H9 (cell line): ENCODE measurements at regions not wholly inside any gene's neighbourhood (a gene's known extent, or its start where the extent isn't known, plus 50 kb on each side); places are given as distances from the start of the nearest gene placed in this dataset.

ENCODE experiments used
- DNase-seq: peaks from one replicate; pipeline ENCODE4 v3.0.0-alpha.2; 2017
- H2AFZ ChIP-seq: one replicate; pipeline ENCODE4 v1.6.1; 2013; ENCODE audit warnings: mild to moderate bottlenecking, low read length, control low read depth, moderate library complexity
- H2AK5ac ChIP-seq: 2 replicates; pipeline ENCODE4 v1.6.1; 2013; ENCODE audit warnings: low read length, control low read depth, mixed read lengths; ENCODE audit not compliant: insufficient read length
- H2BK120ac ChIP-seq: one replicate; pipeline ENCODE4 v1.6.1; 2013; ENCODE audit warnings: low read depth, mild to moderate bottlenecking, low read length, control low read depth, inconsistent platforms; ENCODE audit not compliant: poor library complexity, severe bottlenecking
- H2BK12ac ChIP-seq: 2 replicates; pipeline ENCODE4 v1.6.1; 2013; ENCODE audit warnings: low read length, control low read depth, mixed read lengths, low read depth; ENCODE audit not compliant: insufficient read length
- H2BK15ac ChIP-seq: 2 replicates; pipeline ENCODE4 v1.6.1; 2013; ENCODE audit warnings: low read depth, low read length, control low read depth
- H2BK20ac ChIP-seq: one replicate; pipeline ENCODE4 v1.6.1; 2013; ENCODE audit warnings: low read depth, mild to moderate bottlenecking, low read length, control low read depth, inconsistent platforms; ENCODE audit not compliant: poor library complexity, severe bottlenecking
- H2BK5ac ChIP-seq: 2 replicates; pipeline ENCODE4 v1.6.1; 2013; ENCODE audit warnings: low read length, control low read depth, mixed read lengths; ENCODE audit not compliant: insufficient read length
- H3K14ac ChIP-seq: 2 replicates; pipeline ENCODE4 v1.6.1; 2013; ENCODE audit warnings: low read length, control low read depth; ENCODE audit not compliant: insufficient read depth
- H3K18ac ChIP-seq: 2 replicates; pipeline ENCODE4 v1.6.1; 2013; ENCODE audit warnings: low read depth, mild to moderate bottlenecking, mixed read lengths, low read length, control low read depth; ENCODE audit not compliant: insufficient read length
- H3K23ac ChIP-seq: 2 replicates; pipeline ENCODE4 v1.6.1; 2013; ENCODE audit warnings: low read length, control low read depth, mixed read lengths, low read depth; ENCODE audit not compliant: insufficient read length
- H3K23me2 ChIP-seq: 2 replicates; pipeline ENCODE4 v1.6.1; 2013; ENCODE audit warnings: low read depth, mild to moderate bottlenecking, mixed read lengths, low read length, control low read depth; ENCODE audit not compliant: insufficient read length, poor library complexity, severe bottlenecking
- H3K27ac ChIP-seq: 2 replicates; pipeline ENCODE4 v1.5.1; 2013; ENCODE audit warnings: low read length, control low read depth, mixed read lengths, low read depth; ENCODE audit not compliant: insufficient read length
- H3K27me3 ChIP-seq: 2 replicates; pipeline ENCODE4 v1.6.1; 2013; ENCODE audit warnings: low read length, control low read depth, inconsistent platforms; ENCODE audit not compliant: insufficient read depth
- H3K4ac ChIP-seq: 2 replicates; pipeline ENCODE4 v1.6.1; 2013; ENCODE audit warnings: low read depth, mild to moderate bottlenecking, control low read depth, inconsistent platforms, low read length, moderate library complexity
- H3K4me1 ChIP-seq: 2 replicates; pipeline ENCODE4 v1.6.1; 2013; ENCODE audit warnings: low read length, control low read depth, inconsistent platforms; ENCODE audit not compliant: insufficient read depth
- H3K4me2 ChIP-seq: 2 replicates; pipeline ENCODE4 v1.6.1; 2013; ENCODE audit warnings: low read length, control low read depth, mixed read lengths; ENCODE audit not compliant: insufficient read length, insufficient read depth
- H3K56ac ChIP-seq: 2 replicates; pipeline ENCODE4 v1.6.1; 2013; ENCODE audit warnings: low read depth, mild to moderate bottlenecking, mixed read lengths, low read length, control low read depth; ENCODE audit not compliant: insufficient read length
- H3K79me1 ChIP-seq: 2 replicates; pipeline ENCODE4 v1.6.1; 2013; ENCODE audit warnings: low read depth, mild to moderate bottlenecking, moderate library complexity, low read length, control low read depth, inconsistent platforms; ENCODE audit not compliant: insufficient read depth, poor library complexity, severe bottlenecking
- H3K79me2 ChIP-seq: 2 replicates; pipeline ENCODE4 v1.6.1; 2013; ENCODE audit warnings: low read length, control low read depth, inconsistent platforms; ENCODE audit not compliant: insufficient read depth
- H3K9ac ChIP-seq: 2 replicates; pipeline ENCODE4 v1.6.1; 2013; ENCODE audit warnings: low read length, control low read depth, mixed read lengths; ENCODE audit not compliant: insufficient read length; ENCODE audit errors: extremely low read depth
- H3K9me3 ChIP-seq: one replicate; pipeline ENCODE4 v1.6.1; 2013; ENCODE audit warnings: low read depth, low read length, inconsistent platforms; ENCODE audit not compliant: control insufficient read depth
- H3T11ph ChIP-seq: one replicate; pipeline ENCODE4 v1.6.1; 2013; ENCODE audit warnings: mild to moderate bottlenecking, low read length, control low read depth, inconsistent platforms
- H4K20me1 ChIP-seq: one replicate; pipeline ENCODE4 v1.6.1; 2013; ENCODE audit not compliant: control insufficient read depth, insufficient read length, insufficient read depth
- H4K5ac ChIP-seq: 2 replicates; pipeline ENCODE4 v1.6.1; 2013; ENCODE audit warnings: low read depth, mild to moderate bottlenecking, mixed read lengths, low read length, control low read depth; ENCODE audit not compliant: insufficient read length
- H4K8ac ChIP-seq: replicated peaks from 2 replicates; pipeline ENCODE4 v1.6.1; 2013; ENCODE audit warnings: low read length, control low read depth, mixed read lengths, low read depth; ENCODE audit not compliant: insufficient read length
- H4K91ac ChIP-seq: 2 replicates; pipeline ENCODE4 v1.6.1; 2013; ENCODE audit warnings: low read depth, mild to moderate bottlenecking, moderate library complexity, mixed read lengths, low read length, control low read depth; ENCODE audit not compliant: insufficient read length
- H3K27ac Mint-ChIP-seq, 3 experiments: 2 replicates in 2 of 3; 3 replicates in 1 of 3; pipeline ENCODE4 v1.8.0; 2020 to 2021; ENCODE audit warnings: mixed read lengths in 3 of 3, mild to moderate bottlenecking in 1 of 3, moderate library complexity in 1 of 3
- H3K27me3 Mint-ChIP-seq: 2 replicates; pipeline ENCODE4 v1.8.0; 2021; ENCODE audit warnings: low read depth, mild to moderate bottlenecking, moderate library complexity, mixed read lengths
- H3K36me3 Mint-ChIP-seq, 3 experiments: 2 replicates in 2 of 3; 3 replicates in 1 of 3; pipeline ENCODE4 v1.8.0; 2020 to 2021; ENCODE audit warnings: low read depth in 3 of 3, mixed read lengths in 3 of 3; ENCODE audit not compliant: insufficient read depth in 1 of 3
- H3K4me1 Mint-ChIP-seq, 2 experiments: 2 replicates each; pipeline ENCODE4 v1.8.0; 2020; ENCODE audit warnings: mixed read lengths in 2 of 2
- H3K4me3 Mint-ChIP-seq, 2 experiments: 2 replicates in 1 of 2; 3 replicates in 1 of 2; pipeline ENCODE4 v1.8.0; 2020 to 2021; ENCODE audit warnings: mild to moderate bottlenecking in 2 of 2, mixed read lengths in 2 of 2, moderate library complexity in 1 of 2
- H3K9me3 Mint-ChIP-seq, 2 experiments: 2 replicates in 1 of 2; 3 replicates in 1 of 2; pipeline ENCODE4 v1.8.0; 2020; ENCODE audit warnings: mild to moderate bottlenecking in 2 of 2, mixed read lengths in 2 of 2, moderate library complexity in 1 of 2
- CTCF ChIP-seq: fragments of 200-600 bp; sonication (generic); conservative IDR thresholded peaks from 3 replicates; pipeline ENCODE4 v1.8.0; 2021; ENCODE audit warnings: antibody characterized with exemption, mild to moderate bottlenecking
- WGBS: extraction: QIAGEN DNeasy Blood & Tissue Kit; methylation state at CpG from one replicate; pipeline ENCODE4 v1.1.7; 2013; ENCODE audit warnings: missing lambda C conversion rate, low lambda C conversion rate, mixed read lengths; ENCODE audit not compliant: insufficient read length; ENCODE audit errors: extremely low coverage; 5-methylcytosine and 5-hydroxymethylcytosine counted together

DNA sequence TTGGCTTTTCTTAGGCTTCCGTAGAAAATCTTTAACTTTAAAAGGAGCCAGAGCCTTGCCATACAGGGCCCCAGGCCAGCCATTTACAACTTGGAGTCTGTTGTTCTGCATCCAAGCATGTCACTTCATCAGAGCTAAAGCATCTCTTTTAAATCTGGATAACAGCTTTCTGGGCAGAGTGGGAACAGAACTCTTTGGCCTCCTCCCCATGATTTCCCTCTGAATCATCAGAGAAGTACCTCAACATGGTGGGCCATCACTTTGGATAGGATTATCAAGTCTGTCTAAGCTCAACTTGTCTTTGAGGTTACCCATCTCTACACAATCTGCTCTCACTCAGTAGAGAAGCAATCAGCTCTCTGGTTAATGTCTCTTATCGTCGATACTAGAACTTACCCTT lies 170.9 kb downstream of the SLC6A15 start:
- Histone ChIP-seq H2BK120ac (no peak overlapping the region), H3K23me2 (no peaks in the 10 kb centered on the region), H4K8ac (no peak overlapping the region), H2AK5ac (no peak overlapping the region), H2BK15ac (no peak overlapping the region), H3K23ac (no peak overlapping the region), H3K56ac (no peak overlapping the region), H3K27ac (no peak overlapping the region), H2BK5ac (no peak overlapping the region), H3K9me3 (no peaks in the 10 kb centered on the region), H4K91ac (no peak overlapping the region), H3K9ac (no peak overlapping the region), H2BK12ac (no peak overlapping the region), H3K27me3 (no peaks in the 10 kb centered on the region), H3K18ac (no peak overlapping the region), H3K4me2 (no peak overlapping the region), H4K20me1 (no peaks in the 10 kb centered on the region), H3K14ac (no peak overlapping the region), H2AFZ (no peak overlapping the region), H3K79me1 (no peaks in the 10 kb centered on the region), H3K4me1 (peaks cover 4% of the 10 kb centered on the region; the same call in 1 of the 2 replicates), H3T11ph (no peak overlapping the region), H3K4ac (no peak overlapping the region), H4K5ac (no peak overlapping the region), H3K79me2 (no peaks in the 10 kb centered on the region), H2BK20ac (no peak overlapping the region)
- Mint-ChIP-seq H3K36me3 (no peaks in the 10 kb centered on the region), H3K4me1 (peaks cover 6 to 9% of the 10 kb centered on the region in 2 experiments; a peak in 3 of 4 replicates), H3K27ac (no peak overlapping the region), H3K9me3 (no peaks in the 10 kb centered on the region), H3K27me3 (no peaks in the 10 kb centered on the region), H3K4me3 (no peak overlapping the region)
- TF ChIP-seq CTCF: no peak
- no peak for DNase-seq
- no CpG with 5 or more reads among the region's 3 CpGs for WGBS
